ENCODE measurements at regions not wholly inside any gene's neighbourhood (a gene's known extent, or its start where the extent isn't known, plus 50 kb on each side); places are given as distances from the start of the nearest gene placed in this dataset.
"Not testable (repeated sequence)": the region's sequence is repeated elsewhere in the genome, so short reads cannot be mapped to it uniquely, and the experiment has no call there.

- not testable (repeated sequence) for TF ChIP-seq POLR2AphosphoS5 (IDR thresholded peaks at IDR 0.05); CTCF (IDR thresholded peaks at IDR 0.05); POLR2A (IDR thresholded peaks at IDR 0.05; ENCODE audit: low read depth); EP300 (IDR thresholded peaks at IDR 0.05)
Measured at GRCh38 chr4:189697675-189698245, 242.9 kb upstream of the FRG1 start.
